IPS-NIHi7 (cell line): ENCODE measurements at regions not wholly inside any gene's neighbourhood (a gene's known extent, or its start where the extent isn't known, plus 50 kb on each side); places are given as distances from the start of the nearest gene placed in this dataset.

Experiments used
- DNase-seq: peaks from one replicate; pipeline ENCODE4 v3.0.0; 2012; ENCODE audit warnings: mixed read lengths; ENCODE audit errors: extremely low spot score

GRCh38 chr6:17225767-17226630 is 55.2 kb upstream of the RBM24 start:
- no peak for DNase-seq

GRCh38 chr6:17226786-17227233 is 54.4 kb upstream of the RBM24 start:
- no peak for DNase-seq

GRCh38 chr6:17227403-17227802 is 53.8 kb upstream of the RBM24 start:
- no peak for DNase-seq
